Neural cell (in vitro differentiated cells): ENCODE measurements at regions not wholly inside any gene's neighbourhood (a gene's known extent, or its start where the extent isn't known, plus 50 kb on each side); places are given as distances from the start of the nearest gene placed in this dataset.

Source experiments
- H2AFZ ChIP-seq: fragments of 200-600, 300-800 bp; sonication (generic), shearing (Covaris generic); 2 replicates; pipeline ENCODE4 v1.6.0; 2014; ENCODE audit warnings: low read depth, mild to moderate bottlenecking, antibody characterized with exemption, low read length, moderate library complexity
- H3F3A ChIP-seq: fragments of 200-600 bp; shearing (Covaris generic); 2 replicates; pipeline ENCODE4 v1.6.1; 2016; ENCODE audit warnings: mild to moderate bottlenecking, moderate library complexity, mixed read lengths, antibody characterized with exemption, low read length; ENCODE audit not compliant: insufficient read depth, poor library complexity, severe bottlenecking
- H3K27ac ChIP-seq: fragments of 200-600, 300-800 bp; sonication (generic), shearing (Covaris generic); 2 replicates; pipeline ENCODE4 v1.5.1; 2014; ENCODE audit warnings: mild to moderate bottlenecking, low read length, moderate library complexity
- H3K27me3 ChIP-seq: fragments of 300-800, 200-600 bp; sonication (generic), shearing (Covaris generic); 2 replicates; pipeline ENCODE4 v1.6.0; 2014; ENCODE audit warnings: mild to moderate bottlenecking, low read depth, low read length, moderate library complexity; ENCODE audit not compliant: insufficient read depth
- H3K36me3 ChIP-seq: fragments of 300-800, 200-600 bp; sonication (generic), shearing (Covaris generic); 2 replicates; pipeline ENCODE4 v1.5.1; 2014; ENCODE audit warnings: mild to moderate bottlenecking, antibody characterized with exemption, low read length, moderate library complexity; ENCODE audit not compliant: insufficient read depth
- H3K4me2 ChIP-seq: fragments of 300-800, 200-600 bp; sonication (generic), shearing (Covaris generic); 2 replicates; pipeline ENCODE4 v1.6.0; 2014; ENCODE audit warnings: mild to moderate bottlenecking, low read length
- H3K4me3 ChIP-seq: fragments of 300-800, 200-600 bp; sonication (generic), shearing (Covaris generic); 2 replicates; pipeline ENCODE4 v1.5.1; 2014; ENCODE audit warnings: mild to moderate bottlenecking, low read length, moderate library complexity
- H3K79me2 ChIP-seq: fragments of 200-600 bp; shearing (Covaris generic); replicated peaks from 2 replicates; pipeline ENCODE4 v1.6.0; 2014; ENCODE audit warnings: mild to moderate bottlenecking, low read length, moderate library complexity; ENCODE audit not compliant: insufficient read depth
- H3K9ac ChIP-seq: fragments of 300-800, 200-600 bp; sonication (generic), shearing (Covaris generic); 2 replicates; pipeline ENCODE4 v1.6.1; 2016; ENCODE audit warnings: mild to moderate bottlenecking, low read length, mixed read lengths
- H3K9me2 ChIP-seq: fragments of 200-600 bp; shearing (Covaris generic); 2 replicates; pipeline ENCODE4 v1.6.1; 2016; ENCODE audit warnings: mild to moderate bottlenecking, low read length, mixed read lengths; ENCODE audit not compliant: insufficient read depth
- H3K9me3 ChIP-seq: fragments of 200-600, 300-800 bp; sonication (generic), shearing (Covaris generic); 2 replicates; pipeline ENCODE4 v1.6.1; 2016; ENCODE audit warnings: mild to moderate bottlenecking, mixed run types, low read length, moderate library complexity, mixed read lengths
- H4K20me1 ChIP-seq: fragments of 200-600 bp; shearing (Covaris generic); 2 replicates; pipeline ENCODE4 v1.6.1; 2016; ENCODE audit warnings: mild to moderate bottlenecking, mixed run types; ENCODE audit not compliant: insufficient read depth
- CTCF ChIP-seq: fragments of 450-650 bp; IDR thresholded peaks from 2 replicates; pipeline ENCODE4 v1.5.1; 2014; ENCODE audit warnings: antibody characterized with exemption, mild to moderate bottlenecking, moderate library complexity; ENCODE audit not compliant: poor library complexity, severe bottlenecking
- EP300 ChIP-seq: fragments of 450-650 bp; conservative IDR thresholded peaks from 2 replicates; pipeline ENCODE4 v1.6.1; 2014; ENCODE audit warnings: antibody characterized with exemption, mild to moderate bottlenecking, moderate library complexity; ENCODE audit not compliant: poor library complexity, severe bottlenecking
- EZH2 ChIP-seq: fragments of 200-600, 300-800 bp; shearing (Covaris generic), sonication (generic); IDR thresholded peaks from 2 replicates; pipeline ENCODE4 v1.6.1; 2014; ENCODE audit warnings: antibody characterized with exemption, low read length, borderline replicate concordance, mild to moderate bottlenecking; ENCODE audit not compliant: insufficient read depth, poor library complexity, severe bottlenecking
- MXI1 ChIP-seq: fragments of 450-650 bp; conservative IDR thresholded peaks from 2 replicates; pipeline ENCODE4 v1.6.1; 2014; ENCODE audit warnings: antibody characterized with exemption, mild to moderate bottlenecking; ENCODE audit not compliant: poor library complexity, severe bottlenecking
- POLR2AphosphoS5 ChIP-seq: IDR thresholded peaks from 2 replicates; pipeline ENCODE4 v1.6.1; 2012
- RAD21 ChIP-seq: fragments of 450-650 bp; conservative IDR thresholded peaks from 2 replicates; pipeline ENCODE4 v1.6.1; 2014; ENCODE audit warnings: antibody characterized with exemption, mild to moderate bottlenecking, moderate library complexity
- REST ChIP-seq: IDR thresholded peaks from 2 replicates; pipeline ENCODE4 v1.6.1; 2012; ENCODE audit warnings: borderline replicate concordance
- SMC3 ChIP-seq: fragments of 450-650 bp; conservative IDR thresholded peaks from 2 replicates; pipeline ENCODE4 v1.6.1; 2014; ENCODE audit warnings: antibody characterized with exemption, mild to moderate bottlenecking, moderate library complexity; ENCODE audit not compliant: poor library complexity
- TAF1 ChIP-seq: IDR thresholded peaks from 2 replicates; pipeline ENCODE4 v1.6.1; 2012; ENCODE audit warnings: low read depth

- Histone ChIP-seq H3K4me2 (no peak overlapping the region), H3K9me3 (no peaks in the 10 kb centered on the region), H3K9ac (no peak overlapping the region), H3K27me3 (no peaks in the 10 kb centered on the region), H3K79me2 (no peaks in the 10 kb centered on the region), H3K4me3 (no peak overlapping the region), H4K20me1 (no peaks in the 10 kb centered on the region), H3K27ac (no peak overlapping the region), H3K36me3 (no peaks in the 10 kb centered on the region), H3K9me2 (no peaks in the 10 kb centered on the region), H3F3A (no peaks in the 10 kb centered on the region), H2AFZ (no peak overlapping the region)
- TF ChIP-seq POLR2AphosphoS5 (no peak), MXI1 (no peak), EP300 (no peak), REST (no peak), EZH2 (no peak), RAD21 (no peak), CTCF (no peak), SMC3 (no peak), TAF1 (no peak)
Measured at GRCh38 chr5:61790007-61790406, 457.9 kb downstream of the ZSWIM6 start.

- Histone ChIP-seq H3K9me3 (no peaks in the 10 kb centered on the region), H3F3A (no peaks in the 10 kb centered on the region), H2AFZ (no peak overlapping the region), H3K79me2 (no peaks in the 10 kb centered on the region), H3K36me3 (no peaks in the 10 kb centered on the region), H3K4me3 (no peak overlapping the region), H3K27me3 (no peaks in the 10 kb centered on the region), H3K27ac (no peak overlapping the region), H4K20me1 (no peaks in the 10 kb centered on the region), H3K4me2 (no peak overlapping the region), H3K9ac (no peak overlapping the region), H3K9me2 (no peaks in the 10 kb centered on the region)
- TF ChIP-seq TAF1, result no peak
- no peak for TF ChIP-seq POLR2AphosphoS5
- TF ChIP-seq REST, result no peak
- no peak for TF ChIP-seq EZH2
- no peak for TF ChIP-seq RAD21
- TF ChIP-seq MXI1, result no peak
- no peak for TF ChIP-seq SMC3
- no peak for TF ChIP-seq CTCF
- TF ChIP-seq EP300, result no peak
Measured at GRCh38 chr5:61790678-61791077, 458.6 kb downstream of the ZSWIM6 start.
